NCI-H524 treated with DMSO at 0.1 percent for 48 hours (cell line): ENCODE measurements at regions not wholly inside any gene's neighbourhood (a gene's known extent, or its start where the extent isn't known, plus 50 kb on each side); places are given as distances from the start of the nearest gene placed in this dataset.

ENCODE experiments used
- DNase-seq: peaks from one replicate; lab custom pipeline; 2025; lab: John Stamatoyannopoulos, UW

DNA sequence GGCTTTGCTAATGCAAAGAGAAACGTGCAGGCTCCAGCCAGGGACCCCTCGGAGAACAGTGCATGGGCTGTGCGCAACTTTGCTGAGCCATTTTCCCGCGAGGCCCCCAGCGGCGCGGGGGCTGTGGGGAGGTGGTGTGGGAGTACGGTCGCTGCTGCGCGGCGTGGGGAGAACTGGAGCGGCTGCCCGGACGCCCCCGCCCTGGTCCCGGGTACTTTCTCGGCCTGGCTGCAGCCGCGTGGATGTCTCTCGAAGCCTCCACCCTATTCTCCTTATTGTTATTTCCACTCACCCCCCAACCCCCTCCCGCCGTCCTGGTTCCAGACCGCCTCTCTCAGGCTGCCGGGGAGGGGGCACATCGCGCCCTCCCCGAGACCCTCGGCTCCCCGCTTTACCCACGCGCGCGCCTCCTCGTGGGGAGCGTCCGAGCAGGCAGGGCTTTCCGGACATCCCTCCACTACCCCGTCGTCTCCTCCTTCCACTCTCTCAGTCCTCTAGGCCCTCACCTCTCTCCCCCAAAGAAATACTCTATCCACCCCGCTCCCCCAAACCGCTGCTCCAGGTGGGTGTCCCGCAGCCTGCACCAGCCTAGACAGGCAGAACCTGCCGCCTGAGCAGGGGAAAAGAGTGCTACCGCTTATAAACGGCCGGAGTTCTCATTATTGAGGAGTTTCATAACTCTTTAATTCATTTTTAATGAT lies 68.6 kb upstream of the TBCA start:
- no peak for DNase-seq

DNA sequence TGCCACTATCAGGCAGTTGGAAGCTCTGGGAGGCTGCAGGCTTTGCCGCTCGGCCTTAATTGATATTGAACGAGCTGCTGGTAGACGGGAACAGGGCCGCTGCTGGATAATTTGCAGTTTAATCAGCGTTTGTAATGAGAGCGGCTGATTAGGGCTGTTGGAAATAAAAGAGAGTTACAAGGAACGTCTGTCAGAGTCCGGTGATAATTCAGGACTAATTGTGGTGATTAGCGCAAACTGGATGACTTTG lies 68.2 kb upstream of the TBCA start:
- DNase-seq = no peak

DNA sequence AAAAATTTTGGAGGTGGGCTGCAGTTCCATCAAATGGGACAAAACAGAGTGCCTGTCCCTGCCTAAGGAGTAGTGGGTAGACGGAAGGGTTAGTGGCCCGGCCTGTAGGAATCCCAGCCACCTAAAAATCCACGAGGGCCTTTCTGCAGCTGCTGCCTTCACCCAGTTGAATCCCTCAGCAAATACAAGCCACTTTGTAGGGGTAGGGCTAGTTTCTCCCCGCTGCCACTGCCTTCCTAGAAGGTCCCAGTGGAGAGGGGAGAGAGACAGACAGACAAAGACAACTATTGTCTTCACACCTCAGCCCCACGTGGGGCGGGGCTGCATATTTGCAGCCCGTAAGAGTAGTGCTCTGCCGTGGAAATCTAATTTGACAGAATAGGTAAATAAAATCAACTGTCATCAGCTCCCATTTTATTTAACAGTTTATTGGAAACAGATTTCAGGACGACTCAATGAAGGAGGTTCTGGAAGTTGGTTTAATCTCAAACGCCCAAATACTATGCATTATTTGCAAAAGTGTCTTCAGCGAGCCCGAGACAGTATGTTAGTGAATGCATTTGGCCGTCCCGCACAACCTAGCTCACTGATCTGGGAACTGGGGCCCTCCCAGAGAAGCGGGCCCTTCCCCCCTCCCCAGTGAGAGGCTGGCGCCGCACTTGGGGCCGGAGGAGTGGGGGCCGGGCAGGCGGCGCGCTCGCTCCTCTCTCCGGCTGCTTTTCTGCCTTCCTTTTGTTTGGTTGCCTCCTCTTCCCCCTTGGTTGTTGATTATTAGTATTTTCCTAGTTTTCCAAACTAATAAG lies 67.6 kb upstream of the TBCA start:
- DNase-seq = no peak

DNA sequence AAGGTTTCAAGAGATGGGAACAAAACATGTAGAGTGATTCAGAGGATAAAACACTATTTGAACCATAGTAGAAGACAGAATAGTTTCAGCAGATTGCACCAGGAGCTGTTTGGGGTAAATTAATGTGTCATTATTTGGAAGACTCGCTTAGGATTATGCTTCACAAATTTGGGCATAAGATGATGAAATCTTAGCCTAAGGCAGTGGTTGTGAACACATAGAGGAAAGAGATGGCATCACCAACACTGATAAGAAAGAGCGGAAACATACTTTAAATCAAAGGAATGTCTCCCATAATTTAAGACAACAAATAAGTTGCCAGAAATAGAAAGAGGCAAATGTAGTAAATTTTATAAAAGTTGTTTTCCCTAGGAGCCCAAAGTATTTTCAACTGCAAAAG lies 66.1 kb upstream of the TBCA start:
- DNase-seq = no peak

DNA sequence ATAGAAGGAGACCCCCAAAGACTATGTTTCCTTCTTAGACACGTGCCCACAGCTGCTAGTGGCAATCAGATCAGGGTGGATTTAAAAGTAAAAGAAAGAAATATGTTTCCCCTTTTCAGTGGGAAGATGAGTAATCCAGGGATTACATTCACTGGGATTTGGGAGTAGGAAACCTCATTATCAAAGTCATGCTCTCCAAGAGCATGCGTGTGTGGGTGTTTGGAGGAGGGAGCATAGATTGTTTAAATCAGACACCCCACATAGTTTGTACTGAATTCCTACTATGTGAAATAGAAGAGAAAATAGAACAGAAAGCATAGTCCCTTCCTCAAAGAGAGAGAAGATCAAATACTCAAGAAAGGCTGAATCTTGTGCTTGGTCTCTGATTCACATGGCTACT lies 65.5 kb upstream of the TBCA start:
- no peak for DNase-seq

DNA sequence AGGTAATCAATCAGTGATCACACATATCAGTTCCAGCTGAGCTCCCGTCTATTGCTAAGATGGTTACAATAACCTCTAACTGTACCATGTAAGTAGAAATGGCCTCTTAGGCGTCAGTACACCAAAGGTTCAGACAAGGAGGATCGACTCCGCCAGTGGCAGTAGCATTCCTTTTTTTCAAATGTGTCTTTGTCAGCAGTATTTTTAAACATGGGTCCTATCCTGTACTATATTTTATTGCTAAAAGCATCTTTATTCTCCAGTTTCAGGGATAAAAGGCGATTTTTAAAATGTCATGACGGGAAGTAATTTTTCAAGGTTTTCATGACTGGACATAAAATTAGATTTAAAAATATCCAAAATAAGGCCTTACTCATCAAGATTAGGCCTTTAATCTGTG lies 64.8 kb upstream of the TBCA start:
- no peak for DNase-seq

DNA sequence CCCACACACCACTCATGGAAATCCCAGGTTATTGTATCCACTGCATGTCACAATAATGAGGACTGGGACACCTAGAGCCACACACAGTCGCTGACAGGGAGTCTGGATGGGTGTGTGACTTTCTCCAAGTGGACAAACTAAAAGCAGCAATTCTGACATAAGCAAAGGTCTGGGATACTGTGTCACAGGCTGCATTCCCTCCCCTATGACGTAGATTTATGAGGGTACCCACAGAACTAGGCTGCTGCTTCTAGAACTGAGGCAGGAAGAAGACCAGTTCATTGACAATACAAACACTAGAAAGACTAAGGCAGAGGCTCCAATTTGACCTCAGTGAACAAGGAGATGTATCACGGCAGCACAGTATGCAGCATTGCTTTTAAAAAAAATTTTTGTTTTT lies 63.6 kb upstream of the TBCA start:
- no peak for DNase-seq

DNA sequence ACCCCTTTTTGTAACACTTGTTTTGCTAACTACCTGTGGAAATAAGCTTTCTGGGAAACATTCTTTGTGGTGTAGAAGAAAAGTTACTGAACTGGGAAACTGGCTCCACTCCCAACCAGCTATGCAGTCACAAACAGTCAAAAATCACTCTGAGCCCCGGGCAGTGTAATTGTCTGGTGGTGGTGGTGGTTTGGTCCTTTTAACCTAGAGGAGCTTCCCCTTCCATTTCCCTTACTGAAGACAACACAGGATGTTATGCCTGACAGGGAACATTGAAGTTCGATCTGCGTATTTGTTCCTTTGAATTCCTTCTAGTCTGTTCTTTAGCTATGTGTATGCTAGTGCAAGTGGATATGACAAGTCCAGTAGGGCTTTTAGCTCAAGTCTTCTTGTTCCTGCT lies 56.8 kb upstream of the TBCA start:
- no peak for DNase-seq

DNA sequence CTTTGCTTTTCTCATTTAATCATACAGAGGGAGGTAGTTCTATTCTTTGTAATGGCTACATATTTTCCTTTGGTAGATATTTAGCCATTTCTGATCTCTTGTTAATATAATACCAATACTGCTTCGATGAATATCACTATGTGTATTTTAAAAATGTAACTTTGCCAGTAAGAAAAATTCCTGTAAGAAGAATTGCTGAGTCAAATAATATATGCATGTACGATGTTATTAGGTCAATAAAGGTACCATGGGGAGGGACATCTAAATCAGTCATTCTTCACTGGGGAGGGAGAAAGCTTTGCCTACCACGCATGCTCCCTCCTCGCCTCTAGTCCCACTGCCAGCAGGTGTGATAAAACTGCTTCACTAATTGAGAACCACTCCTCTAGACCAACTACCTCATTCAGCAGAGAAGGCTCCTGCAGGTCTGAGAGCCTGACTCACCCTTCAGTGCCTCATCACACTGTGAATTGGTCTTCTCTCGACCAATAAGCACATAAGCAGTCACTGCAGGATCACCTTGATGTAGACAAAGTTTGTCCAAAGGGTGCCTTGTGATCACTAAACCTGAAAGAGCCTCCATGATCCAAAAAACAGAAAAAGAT lies 56.1 kb upstream of the TBCA start:
- no peak for DNase-seq

DNA sequence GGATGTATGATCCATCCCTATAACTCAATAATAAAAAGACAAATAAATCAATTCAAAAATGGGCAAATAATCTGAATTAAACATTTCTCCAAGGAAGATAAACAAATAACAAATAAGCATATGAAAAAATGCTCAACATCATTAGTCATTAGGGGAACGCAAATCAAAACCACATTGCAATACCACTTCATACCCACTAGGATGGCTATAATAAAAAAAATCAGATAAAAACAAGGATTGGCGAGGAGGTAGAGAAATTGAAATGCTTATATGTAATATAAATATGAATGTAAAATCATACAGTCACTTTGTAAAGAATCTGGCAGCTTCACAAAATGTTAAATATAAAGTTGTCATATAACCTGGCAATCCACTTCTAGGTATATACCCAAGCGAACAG lies 52.3 kb upstream of the TBCA start:
- DNase-seq = no peak
